Right atrium auricular region (tissue), 2 donors: ENCODE measurements at regions not wholly inside any gene's neighbourhood (a gene's known extent, or its start where the extent isn't known, plus 50 kb on each side); places are given as distances from the start of the nearest gene placed in this dataset.
"Not testable (repeated sequence)": the region's sequence is repeated elsewhere in the genome, so short reads cannot be mapped to it uniquely, and the experiment has no call there.

Experiments used
- DNase-seq: peaks from one replicate; pipeline ENCODE4 v3.0.0-alpha.2; 2019; ENCODE audit warnings: low spot score
- H3K27ac ChIP-seq, 2 donors: fragments of 200-600 bp; sonication (generic); 1 replicate in 1 of 2; 2 replicates in 1 of 2; pipeline ENCODE4 v1.5.1; 2016 to 2019
- H3K27me3 ChIP-seq, 2 donors: fragments of 200-600 bp; sonication (generic); one replicate each; pipeline versions ENCODE4 v1.5.1 to v1.6.0; 2017 to 2019
- H3K36me3 ChIP-seq: fragments of 200-600 bp; sonication (generic); one replicate; pipeline ENCODE4 v1.5.1; 2016
- H3K4me1 ChIP-seq, 2 donors: fragments of 200-600 bp; sonication (generic); one replicate each; pipeline versions ENCODE4 v1.5.1 to v1.6.0; 2017 to 2019
- H3K4me3 ChIP-seq, 2 donors: fragments of 200-600 bp; sonication (generic); 1 replicate in 1 of 2; 2 replicates in 1 of 2; pipeline ENCODE4 v1.5.1; 2017 to 2019; ENCODE audit warnings: mild to moderate bottlenecking in 1 of 2, moderate library complexity in 1 of 2
- H3K9me3 ChIP-seq, 2 donors: fragments of 200-600 bp; sonication (generic); one replicate each; pipeline ENCODE4 v1.5.1; 2019
- TF ChIP-seq, protein P1 (sequence below), 2 donors: fragments of 200-600 bp; sonication (generic); IDR thresholded peaks; one replicate each; pipeline ENCODE4 v1.5.1; 2019; ENCODE audit warnings: antibody characterized with exemption in 2 of 2

GRCh38 chr20:55086421-55086820 lies 611.0 kb downstream of the DOK5 start:
- Histone ChIP-seq H3K27ac (no peak overlapping the region), H3K9me3 (no peaks in the 10 kb centered on the region), H3K4me3 (no peak overlapping the region), H3K36me3 (no peaks in the 10 kb centered on the region), H3K4me1 (no peaks in the 10 kb centered on the region), H3K27me3 (no peaks in the 10 kb centered on the region)
- DNase-seq = no peak
- TF ChIP-seq, protein P1, sequence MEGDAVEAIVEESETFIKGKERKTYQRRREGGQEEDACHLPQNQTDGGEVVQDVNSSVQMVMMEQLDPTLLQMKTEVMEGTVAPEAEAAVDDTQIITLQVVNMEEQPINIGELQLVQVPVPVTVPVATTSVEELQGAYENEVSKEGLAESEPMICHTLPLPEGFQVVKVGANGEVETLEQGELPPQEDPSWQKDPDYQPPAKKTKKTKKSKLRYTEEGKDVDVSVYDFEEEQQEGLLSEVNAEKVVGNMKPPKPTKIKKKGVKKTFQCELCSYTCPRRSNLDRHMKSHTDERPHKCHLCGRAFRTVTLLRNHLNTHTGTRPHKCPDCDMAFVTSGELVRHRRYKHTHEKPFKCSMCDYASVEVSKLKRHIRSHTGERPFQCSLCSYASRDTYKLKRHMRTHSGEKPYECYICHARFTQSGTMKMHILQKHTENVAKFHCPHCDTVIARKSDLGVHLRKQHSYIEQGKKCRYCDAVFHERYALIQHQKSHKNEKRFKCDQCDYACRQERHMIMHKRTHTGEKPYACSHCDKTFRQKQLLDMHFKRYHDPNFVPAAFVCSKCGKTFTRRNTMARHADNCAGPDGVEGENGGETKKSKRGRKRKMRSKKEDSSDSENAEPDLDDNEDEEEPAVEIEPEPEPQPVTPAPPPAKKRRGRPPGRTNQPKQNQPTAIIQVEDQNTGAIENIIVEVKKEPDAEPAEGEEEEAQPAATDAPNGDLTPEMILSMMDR (IDR thresholded peaks at IDR 0.05) = no peak

DNA sequence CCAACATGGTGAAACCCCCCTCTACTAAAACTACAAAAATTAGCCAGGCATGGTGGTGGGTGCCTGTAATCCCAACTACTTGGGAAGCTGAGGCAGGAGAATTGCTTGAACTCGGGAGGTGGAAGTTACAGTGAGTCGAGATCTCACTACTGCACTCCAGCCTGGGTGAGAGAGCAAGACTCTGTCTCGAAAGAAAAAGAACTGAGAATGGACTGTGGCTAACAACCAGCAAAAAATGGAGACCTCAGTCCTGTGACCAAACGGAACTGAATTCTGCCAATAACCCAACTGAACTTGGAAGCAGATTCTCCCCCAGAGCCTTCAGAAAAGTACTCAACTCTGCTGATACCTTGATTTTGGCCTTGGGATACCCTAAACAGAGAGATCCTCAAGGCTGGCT lies 604.5 kb downstream of the DOK5 start:
- no peak for DNase-seq
- Histone ChIP-seq H3K9me3 (no peaks in the 10 kb centered on the region), H3K36me3 (no peaks in the 10 kb centered on the region), H3K27me3 (no peaks in the 10 kb centered on the region), H3K4me3 (no peak overlapping the region), H3K4me1 (no peaks in the 10 kb centered on the region), H3K27ac (no peak overlapping the region)
- TF ChIP-seq, protein P1 (IDR thresholded peaks at IDR 0.05) = no peak

DNA sequence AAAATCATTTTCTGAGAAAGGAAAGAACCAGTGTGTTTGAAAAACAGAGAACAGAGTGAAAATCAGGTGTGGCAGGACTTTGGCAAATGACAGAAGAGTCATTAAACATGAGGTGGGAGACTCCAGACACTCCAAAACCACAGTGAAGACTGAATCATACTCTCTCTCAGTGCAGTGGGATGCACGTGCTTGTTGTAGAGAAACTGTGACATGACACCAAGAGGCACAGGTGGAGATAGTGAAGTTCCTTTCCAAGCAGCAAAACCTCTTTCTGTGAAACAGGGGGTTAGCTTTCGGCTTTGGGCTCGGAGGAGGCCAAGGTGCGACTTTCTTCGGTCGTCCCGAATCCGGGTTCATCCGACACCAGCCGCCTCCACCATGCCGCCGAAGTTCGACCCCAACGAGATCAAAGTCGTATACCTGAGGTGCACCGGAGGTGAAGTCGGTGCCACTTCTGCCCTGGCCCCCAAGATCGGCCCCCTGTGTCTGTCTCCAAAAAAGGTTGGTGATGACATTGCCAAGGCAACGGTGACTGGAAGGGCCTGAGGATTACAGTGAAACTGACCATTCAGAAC lies 599.0 kb downstream of the DOK5 start:
- not testable (repeated sequence) for DNase-seq, H3K4me1 ChIP-seq, H3K9me3 ChIP-seq, H3K27me3 ChIP-seq, H3K36me3 ChIP-seq, H3K4me3 ChIP-seq, H3K27ac ChIP-seq

GRCh38 chr20:55070001-55070400 lies 594.6 kb downstream of the DOK5 start:
- Histone ChIP-seq H3K4me1 (no peaks in the 10 kb centered on the region), H3K36me3 (no peaks in the 10 kb centered on the region), H3K27ac (no peak overlapping the region), H3K27me3 (no peaks in the 10 kb centered on the region), H3K4me3 (no peak overlapping the region), H3K9me3 (peaks cover 0 to 7% of the 10 kb centered on the region in 2 donors)
- DNase-seq = no peak
- TF ChIP-seq, protein P1 (IDR thresholded peaks at IDR 0.05) = no peak

- Histone ChIP-seq H3K27ac (no peak overlapping the region), H3K36me3 (no peaks in the 10 kb centered on the region), H3K27me3 (no peaks in the 10 kb centered on the region), H3K4me1 (no peaks in the 10 kb centered on the region), H3K4me3 (no peak overlapping the region), H3K9me3 (peaks cover 0 to 8% of the 10 kb centered on the region in 2 donors)
- TF ChIP-seq, protein P1 (IDR thresholded peaks at IDR 0.05) = no peak
- DNase-seq = no peak
Measured at GRCh38 chr20:55067158-55067825, 591.9 kb downstream of the DOK5 start.

GRCh38 chr20:55058938-55059337 lies 583.5 kb downstream of the DOK5 start:
- no peaks in the 10 kb centered on the region for H3K36me3 ChIP-seq
- TF ChIP-seq, protein P1 (IDR thresholded peaks at IDR 0.05) = no peak
- no peaks in the 10 kb centered on the region for H3K4me1 ChIP-seq
- H3K27ac ChIP-seq = no peak overlapping the region
- no peak for DNase-seq
- no peaks in the 10 kb centered on the region for H3K27me3 ChIP-seq
- H3K4me3 ChIP-seq = no peak overlapping the region
- no peaks in the 10 kb centered on the region for H3K9me3 ChIP-seq
